Keratinocyte (primary cell): ENCODE measurements at regions not wholly inside any gene's neighbourhood (a gene's known extent, or its start where the extent isn't known, plus 50 kb on each side); places are given as distances from the start of the nearest gene placed in this dataset.

Experiments used
- DNase-seq: peaks from one replicate; pipeline ENCODE4 v3.0.0-alpha.2; 2011; ENCODE audit warnings: low read depth, missing footprints, low spot score
- FAIRE-seq: peaks from 2 replicates; lab custom pipeline; 2011; peaks lifted over from hg19 to GRCh38; lab: Jason Lieb, UNC
- H2AFZ ChIP-seq: 2 replicates; pipeline ENCODE4 v1.6.0; 2012; ENCODE audit warnings: low read length, control low read depth, inconsistent platforms; ENCODE audit not compliant: control insufficient read depth
- H3K27ac ChIP-seq: 2 replicates; pipeline ENCODE4 v1.5.1; 2011; ENCODE audit warnings: low read length; ENCODE audit not compliant: control insufficient read depth, insufficient read depth
- H3K27me3 ChIP-seq: 3 replicates; pipeline ENCODE4 v1.6.0; 2011; ENCODE audit warnings: low read length; ENCODE audit not compliant: control insufficient read depth, insufficient read depth; ENCODE audit errors: extremely low read depth
- H3K36me3 ChIP-seq, 2 experiments: 2 replicates in 1 of 2; 3 replicates in 1 of 2; pipeline ENCODE4 v1.5.1; 2011; ENCODE audit warnings: low read length in 2 of 2, mild to moderate bottlenecking in 1 of 2; ENCODE audit not compliant: control insufficient read depth in 2 of 2, insufficient read depth in 2 of 2; ENCODE audit errors: extremely low read depth in 1 of 2
- H3K4me1 ChIP-seq: 3 replicates; pipeline ENCODE4 v1.5.1; 2011; ENCODE audit warnings: low read length; ENCODE audit not compliant: control insufficient read depth, insufficient read depth; ENCODE audit errors: extremely low read depth
- H3K4me2 ChIP-seq: 3 replicates; pipeline ENCODE4 v1.6.0; 2011; ENCODE audit warnings: low read depth, low read length; ENCODE audit not compliant: control insufficient read depth, insufficient read depth; ENCODE audit errors: extremely low read depth
- H3K4me3 ChIP-seq, 3 experiments: fragments of 200-600 bp in 1 of 3; sonication (generic) in 1 of 3; 2 replicates in 2 of 3; 3 replicates in 1 of 3; pipeline ENCODE4 v1.5.1; 2011 to 2016; ENCODE audit warnings: low read length in 3 of 3, mild to moderate bottlenecking in 3 of 3, control low read depth in 2 of 3, inconsistent platforms in 1 of 3, low read depth in 1 of 3, mixed read lengths in 1 of 3, mixed run types in 1 of 3, moderate library complexity in 1 of 3; ENCODE audit not compliant: control insufficient read depth in 2 of 3, insufficient read depth in 2 of 3; ENCODE audit errors: extremely low read depth in 1 of 3
- H3K79me2 ChIP-seq: 2 replicates; pipeline ENCODE4 v1.6.0; 2012; ENCODE audit warnings: low read length; ENCODE audit not compliant: control insufficient read depth, insufficient read depth
- H3K9ac ChIP-seq: 3 replicates; pipeline ENCODE4 v1.6.0; 2011; ENCODE audit warnings: low read length; ENCODE audit not compliant: control insufficient read depth, insufficient read depth; ENCODE audit errors: extremely low read depth
- H3K9me1 ChIP-seq: 3 replicates; pipeline ENCODE4 v1.6.0; 2011; ENCODE audit warnings: low read length; ENCODE audit not compliant: control insufficient read depth, insufficient read depth; ENCODE audit errors: extremely low read depth
- H3K9me3 ChIP-seq: 2 replicates; pipeline ENCODE4 v1.5.1; 2012; ENCODE audit warnings: low read depth, low read length; ENCODE audit not compliant: control insufficient read depth
- H4K20me1 ChIP-seq: 3 replicates; pipeline ENCODE4 v1.6.0; 2011; ENCODE audit warnings: low read length; ENCODE audit not compliant: control insufficient read depth, insufficient read depth; ENCODE audit errors: extremely low read depth
- CTCF ChIP-seq, 3 experiments: IDR thresholded peaks in 1 of 3; conservative IDR thresholded peaks in 1 of 3; optimal IDR thresholded peaks in 1 of 3; 2 replicates in 2 of 3; 3 replicates in 1 of 3; pipeline versions ENCODE3 to v1.5.1; 2011; ENCODE audit warnings: low read length in 3 of 3, mild to moderate bottlenecking in 3 of 3, moderate library complexity in 2 of 3, control low read depth in 1 of 3, inconsistent platforms in 1 of 3; ENCODE audit not compliant: insufficient read depth in 2 of 3; ENCODE audit errors: extremely low read depth in 1 of 3
- EZH2 ChIP-seq: IDR thresholded peaks from one replicate; pipeline ENCODE4 v1.6.1; 2012; ENCODE audit warnings: inconsistent platforms, mild to moderate bottlenecking, low read length, moderate library complexity
- dilution Hi-C: fragments of 300-500 bp; cut with MboI; formaldehyde crosslinking; loops from one replicate; pipeline ENCODE4 v1.7.0; 2020; ENCODE audit warnings: low sequenced_read_pairs; ENCODE audit not compliant: extremely low pct_ligation_motif_present

GRCh38 chr13:90385781-90386489 is 961.6 kb upstream of the MIR17HG start:
- DNase-seq (no peak), FAIRE-seq (no peak)
- Histone ChIP-seq H3K4me1 (no peaks in the 10 kb centered on the region), H4K20me1 (no peaks in the 10 kb centered on the region), H3K27ac (no peak overlapping the region), H3K9me3 (no peaks in the 10 kb centered on the region), H3K4me2 (no peak overlapping the region), H3K27me3 (no peaks in the 10 kb centered on the region), H3K9me1 (no peaks in the 10 kb centered on the region), H3K36me3 (no peaks in the 10 kb centered on the region), H3K9ac (no peak overlapping the region), H3K4me3 (no peak overlapping the region), H2AFZ (peak overlapping the region; percentile 41), H3K79me2 (no peaks in the 10 kb centered on the region)
- TF ChIP-seq CTCF (optimal IDR thresholded peaks at IDR 0.05 in 1 of 3, IDR thresholded peaks at IDR 0.05 in 1 of 3, conservative IDR thresholded peaks at IDR 0.05 in 1 of 3; ENCODE audit: extremely low read depth in 1 of 3, insufficient read depth in 2 of 3, low read length in 3 of 3) (no peak), EZH2 (no peak)
- dilution Hi-C loops = no loop called here

- FAIRE-seq (no peak), DNase-seq (no peak)
- Histone ChIP-seq H3K4me3 (no peak overlapping the region), H3K27me3 (no peaks in the 10 kb centered on the region), H3K4me1 (no peaks in the 10 kb centered on the region), H2AFZ (no peak overlapping the region), H3K9ac (no peak overlapping the region), H3K79me2 (no peaks in the 10 kb centered on the region), H3K9me3 (no peaks in the 10 kb centered on the region), H3K36me3 (no peaks in the 10 kb centered on the region), H4K20me1 (no peaks in the 10 kb centered on the region), H3K27ac (no peak overlapping the region), H3K4me2 (no peak overlapping the region), H3K9me1 (no peaks in the 10 kb centered on the region)
- dilution Hi-C loops = no loop called here
- no peak for TF ChIP-seq EZH2
- no peak for TF ChIP-seq CTCF (optimal IDR thresholded peaks at IDR 0.05 in 1 of 3, IDR thresholded peaks at IDR 0.05 in 1 of 3, conservative IDR thresholded peaks at IDR 0.05 in 1 of 3; ENCODE audit: extremely low read depth in 1 of 3, insufficient read depth in 2 of 3, low read length in 3 of 3)
Measured at GRCh38 chr13:90388887-90389452, 958.5 kb upstream of the MIR17HG start.
